Fibroblast of the aortic adventitia (primary cell): ENCODE measurements at regions not wholly inside any gene's neighbourhood (a gene's known extent, or its start where the extent isn't known, plus 50 kb on each side); places are given as distances from the start of the nearest gene placed in this dataset.

ENCODE experiments used
- DNase-seq: peaks from one replicate; pipeline ENCODE4 v3.0.0-alpha.2; 2010; ENCODE audit warnings: low read depth
- H3K4me3 ChIP-seq: 2 replicates; pipeline ENCODE4 v1.5.1; 2011; ENCODE audit warnings: low read depth, mild to moderate bottlenecking, control low read depth, low read length, moderate library complexity
- CTCF ChIP-seq: IDR thresholded peaks from 2 replicates; pipeline ENCODE4 v1.5.1; 2011; ENCODE audit warnings: mild to moderate bottlenecking, low read length, control low read depth, inconsistent platforms; ENCODE audit not compliant: insufficient read depth

GRCh38 chr18:40577239-40577980 is 1377.6 kb upstream of the PIK3C3 start:
- no peak for DNase-seq
- no peak overlapping the region for H3K4me3 ChIP-seq
- TF ChIP-seq CTCF, result no peak

GRCh38 chr18:40576507-40577115 is 1378.4 kb upstream of the PIK3C3 start:
- DNase-seq, result no peak
- no peak for TF ChIP-seq CTCF

DNA sequence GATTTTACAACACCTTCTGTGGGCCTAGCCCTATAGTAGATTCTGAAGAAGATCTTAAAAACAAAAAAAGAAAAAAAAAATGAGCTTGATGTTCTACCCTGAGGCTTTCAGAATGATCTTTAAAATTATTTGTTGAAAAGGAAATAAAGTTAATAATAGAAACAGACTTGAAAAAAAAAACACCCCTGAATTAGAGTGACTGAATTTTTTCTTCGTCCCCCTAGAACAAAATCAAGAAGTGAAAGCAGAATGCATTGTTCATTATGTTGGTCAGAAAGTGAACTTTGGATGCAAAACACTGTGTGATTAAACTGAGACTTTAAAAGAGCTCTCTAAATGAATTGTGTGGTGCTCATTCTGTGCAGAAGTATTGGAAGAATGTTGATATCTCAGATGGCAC is 1384.4 kb upstream of the PIK3C3 start:
- H3K4me3 ChIP-seq, result no peak overlapping the region
- no peak for TF ChIP-seq CTCF
- no peak for DNase-seq

More at GRCh38 chr18:40576507-40577115, 1378.4 kb upstream of the PIK3C3 start:
- H3K4me3 ChIP-seq, result no peak overlapping the region

- no peak overlapping the region for H3K4me3 ChIP-seq
- TF ChIP-seq CTCF, result no peak
- no peak for DNase-seq
Measured at GRCh38 chr18:40569605-40570004, 1385.4 kb upstream of the PIK3C3 start.

DNA sequence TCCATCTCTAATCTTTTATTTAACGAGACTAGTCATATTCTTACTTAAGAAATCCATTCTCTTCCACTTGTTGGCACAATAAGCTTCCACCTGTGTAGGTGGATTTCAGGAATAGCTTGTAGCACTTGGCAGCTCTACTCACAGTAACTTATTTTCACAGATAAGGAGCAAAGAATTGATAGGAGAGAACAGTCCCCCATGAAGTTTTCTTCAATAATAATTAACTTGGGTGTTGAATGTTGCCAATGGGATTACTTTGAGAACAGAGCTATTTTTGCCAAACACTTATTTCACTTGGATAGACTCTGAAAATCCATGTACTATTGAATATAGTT is 1388.6 kb upstream of the PIK3C3 start:
- no peak overlapping the region for H3K4me3 ChIP-seq
- no peak for TF ChIP-seq CTCF
- no peak for DNase-seq

DNA sequence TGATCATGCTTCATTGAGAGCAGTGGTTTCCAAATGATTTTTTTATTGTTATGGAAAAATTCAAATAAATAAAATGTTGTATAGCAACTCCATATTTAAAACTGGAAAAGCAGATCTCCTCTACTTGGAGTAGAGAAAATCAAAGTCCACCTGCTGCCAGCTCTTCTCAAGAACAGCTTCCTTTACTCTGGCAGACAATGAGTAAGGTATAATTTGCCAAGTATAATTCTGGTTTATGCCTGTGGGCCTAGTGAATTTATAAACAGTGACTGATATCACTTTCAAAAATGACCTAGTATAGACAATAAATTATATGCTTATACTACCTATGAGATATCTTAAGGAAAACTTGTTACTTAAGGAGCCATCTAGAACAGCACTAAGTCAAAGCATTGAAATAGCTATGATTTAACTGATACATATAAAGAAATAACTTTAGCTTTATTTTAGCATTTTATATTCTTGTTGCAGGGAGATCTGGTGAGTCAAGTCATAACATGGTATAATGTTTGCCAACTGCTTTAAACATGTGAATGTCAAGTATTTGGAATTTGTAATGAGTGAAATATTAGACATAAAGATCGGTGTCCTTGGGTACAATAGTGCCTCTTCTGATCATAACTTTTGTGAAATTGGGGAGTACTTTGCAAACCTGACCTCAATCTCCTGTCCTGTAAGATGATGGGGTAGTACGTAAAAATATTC is 1389.1 kb upstream of the PIK3C3 start:
- no peak for TF ChIP-seq CTCF
- H3K4me3 ChIP-seq, result no peak overlapping the region
- DNase-seq, result no peak
